Natural killer cell (primary cell): ENCODE measurements at regions not wholly inside any gene's neighbourhood (a gene's known extent, or its start where the extent isn't known, plus 50 kb on each side); places are given as distances from the start of the nearest gene placed in this dataset.

ENCODE experiments used
- ATAC-seq, 3 donors: fragments of 150-1000 bp in 2 of 3; fragments of 200-7000 bp in 1 of 3; cut with Tn5 transposase; 1 replicate in 1 of 3; 2 replicates in 2 of 3; pipeline ENCODE4 v1.10.0; 2021; ENCODE audit warnings: mild to moderate bottlenecking in 2 of 3, moderate library complexity in 2 of 3
- DNase-seq, 2 donors: peaks; one replicate each; pipeline versions ENCODE4 v3.0.0 to v3.0.0-alpha.2; 2013 to 2021; ENCODE audit warnings: mixed read lengths in 1 of 2
- H3K27ac ChIP-seq: one replicate; pipeline ENCODE4 v1.5.1; 2013; ENCODE audit warnings: mild to moderate bottlenecking, low read length
- H3K27me3 ChIP-seq: one replicate; pipeline ENCODE4 v1.6.1; 2013; ENCODE audit warnings: low read length; ENCODE audit not compliant: control insufficient read depth, insufficient read depth
- H3K36me3 ChIP-seq: one replicate; pipeline ENCODE4 v1.6.1; 2013; ENCODE audit warnings: low read length; ENCODE audit not compliant: control insufficient read depth, insufficient read depth
- H3K4me1 ChIP-seq: one replicate; pipeline ENCODE4 v1.6.1; 2013; ENCODE audit warnings: low read length; ENCODE audit not compliant: control insufficient read depth, insufficient read depth
- H3K4me3 ChIP-seq: one replicate; pipeline ENCODE4 v1.5.1; 2013; ENCODE audit warnings: low read length
- H3K9me3 ChIP-seq: one replicate; pipeline ENCODE4 v1.6.1; 2013; ENCODE audit warnings: low read length; ENCODE audit not compliant: control insufficient read depth, insufficient read depth
- H3K27ac Mint-ChIP-seq, 2 donors: one replicate each; pipeline ENCODE4 v1.8.0; 2022; ENCODE audit warnings: mild to moderate bottlenecking in 2 of 2, mixed read lengths in 2 of 2, moderate library complexity in 1 of 2
- H3K27me3 Mint-ChIP-seq, 2 donors: one replicate each; pipeline ENCODE4 v1.8.0; 2022; ENCODE audit warnings: low read depth in 2 of 2, mixed read lengths in 2 of 2
- H3K36me3 Mint-ChIP-seq: one replicate; pipeline ENCODE4 v1.8.0; 2022; ENCODE audit warnings: mixed read lengths
- H3K4me1 Mint-ChIP-seq, 2 donors: one replicate each; pipeline ENCODE4 v1.8.0; 2022; ENCODE audit warnings: mixed read lengths in 2 of 2
- H3K4me3 Mint-ChIP-seq: one replicate; pipeline ENCODE4 v1.8.0; 2022; ENCODE audit warnings: mild to moderate bottlenecking, moderate library complexity, mixed read lengths
- H3K9me3 Mint-ChIP-seq, 2 donors: one replicate each; pipeline ENCODE4 v1.8.0; 2022; ENCODE audit warnings: mixed read lengths in 2 of 2
- WGBS: methylation state at CpG from one replicate; pipeline ENCODE4 v1.1.7; 2013; ENCODE audit warnings: missing lambda C conversion rate; ENCODE audit not compliant: insufficient coverage; 5-methylcytosine and 5-hydroxymethylcytosine counted together
- intact Hi-C: fragments of 100-400 bp; cut with micrococcal nuclease; formaldehyde crosslinking; loops from one replicate; pipeline ENCODE4 v1.14.2; 2022
- TF ChIP-seq, protein P1 (sequence below): fragments of 200-600 bp; IDR thresholded peaks from one replicate; pipeline ENCODE4 v1.8.0; 2022; ENCODE audit warnings: antibody characterized with exemption

DNA sequence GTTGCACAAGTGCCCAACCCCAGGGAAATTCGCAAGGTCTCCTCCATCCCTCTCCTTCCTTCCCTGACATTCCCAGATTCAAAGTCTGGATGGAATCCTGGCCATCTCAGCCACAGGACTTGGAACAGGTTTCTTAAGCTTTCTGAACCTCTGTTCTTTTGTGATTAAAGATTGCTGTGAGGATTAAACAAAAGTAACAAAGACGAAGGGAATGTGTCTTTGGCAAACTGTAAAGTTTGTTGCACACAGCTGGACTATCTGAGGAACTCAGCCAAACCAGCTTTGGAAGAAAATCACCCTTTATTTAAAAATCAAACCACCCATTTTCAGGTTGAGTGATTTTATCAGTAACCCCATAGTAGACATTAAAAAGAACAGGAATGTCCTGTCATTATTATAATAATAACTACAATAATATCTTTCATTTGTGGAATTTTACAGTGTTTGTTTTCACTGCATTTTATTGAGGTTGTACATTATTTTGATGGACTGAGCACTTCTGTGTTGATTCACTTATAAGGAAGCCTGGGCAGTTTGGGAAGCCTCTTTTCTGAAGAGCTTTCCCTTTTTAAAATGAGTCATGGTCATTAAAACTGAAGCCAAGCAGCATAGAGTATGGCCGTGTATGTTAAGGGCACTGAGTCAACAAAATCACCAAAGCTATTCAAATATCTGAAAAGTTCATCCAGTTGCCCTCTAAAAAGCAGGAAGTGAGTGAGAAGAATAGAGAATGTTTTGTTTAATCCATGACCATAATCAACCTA, 310.2 kb downstream of the AGTPBP1 start:
- Histone ChIP-seq H3K4me1 (peaks cover 10% of the 10 kb centered on the region), H3K27me3 (peaks cover 2% of the 10 kb centered on the region), H3K27ac (no peak overlapping the region), H3K36me3 (no peaks in the 10 kb centered on the region), H3K9me3 (no peaks in the 10 kb centered on the region), H3K4me3 (no peak overlapping the region)
- Mint-ChIP-seq H3K36me3 (no peaks in the 10 kb centered on the region), H3K27me3 (peaks cover 36 to 54% of the 10 kb centered on the region in 2 donors), H3K9me3 (no peaks in the 10 kb centered on the region), H3K4me3 (no peak overlapping the region), H3K27ac (no peak overlapping the region), H3K4me1 (no peaks in the 10 kb centered on the region)
- no peak for DNase-seq
- TF ChIP-seq, protein P1, sequence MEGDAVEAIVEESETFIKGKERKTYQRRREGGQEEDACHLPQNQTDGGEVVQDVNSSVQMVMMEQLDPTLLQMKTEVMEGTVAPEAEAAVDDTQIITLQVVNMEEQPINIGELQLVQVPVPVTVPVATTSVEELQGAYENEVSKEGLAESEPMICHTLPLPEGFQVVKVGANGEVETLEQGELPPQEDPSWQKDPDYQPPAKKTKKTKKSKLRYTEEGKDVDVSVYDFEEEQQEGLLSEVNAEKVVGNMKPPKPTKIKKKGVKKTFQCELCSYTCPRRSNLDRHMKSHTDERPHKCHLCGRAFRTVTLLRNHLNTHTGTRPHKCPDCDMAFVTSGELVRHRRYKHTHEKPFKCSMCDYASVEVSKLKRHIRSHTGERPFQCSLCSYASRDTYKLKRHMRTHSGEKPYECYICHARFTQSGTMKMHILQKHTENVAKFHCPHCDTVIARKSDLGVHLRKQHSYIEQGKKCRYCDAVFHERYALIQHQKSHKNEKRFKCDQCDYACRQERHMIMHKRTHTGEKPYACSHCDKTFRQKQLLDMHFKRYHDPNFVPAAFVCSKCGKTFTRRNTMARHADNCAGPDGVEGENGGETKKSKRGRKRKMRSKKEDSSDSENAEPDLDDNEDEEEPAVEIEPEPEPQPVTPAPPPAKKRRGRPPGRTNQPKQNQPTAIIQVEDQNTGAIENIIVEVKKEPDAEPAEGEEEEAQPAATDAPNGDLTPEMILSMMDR, result no peak
- 81% methylated on average over 2 of the region's 3 CpGs for WGBS
- ATAC-seq, result no peak
- intact Hi-C loops, result no loop called here

DNA sequence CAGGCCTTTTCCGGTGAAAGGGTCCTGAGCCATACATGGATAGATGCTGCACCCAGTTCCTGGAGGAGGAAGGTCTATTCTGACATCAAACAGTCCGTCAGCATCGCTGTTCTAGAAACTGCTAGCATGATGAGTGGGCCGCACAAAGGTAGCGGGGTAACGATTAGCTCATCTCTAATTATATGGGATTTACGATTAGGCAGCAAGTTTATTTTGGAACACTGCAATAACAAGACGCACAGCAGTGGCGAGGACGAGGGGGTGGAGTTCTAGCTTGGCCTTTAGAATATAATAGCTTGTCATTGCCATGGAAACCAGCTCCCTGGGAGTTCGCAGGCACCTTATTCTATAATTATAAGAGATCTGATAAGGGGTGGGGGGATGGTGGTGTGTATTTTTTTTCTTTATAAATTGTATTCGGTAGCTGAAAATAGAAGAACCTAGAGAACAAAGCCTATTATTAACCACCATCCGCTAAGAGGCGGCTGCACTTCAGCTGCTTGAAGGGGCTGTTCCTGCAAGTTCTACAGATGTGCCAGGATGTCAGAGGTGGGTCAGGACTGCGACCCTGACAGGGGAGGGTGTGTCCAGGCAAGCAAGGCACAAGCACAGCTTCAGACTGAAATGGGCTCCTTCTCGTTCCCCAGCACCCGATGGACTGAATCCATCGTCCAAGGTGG, 311.0 kb downstream of the AGTPBP1 start:
- DNase-seq, result no peak
- Mint-ChIP-seq H3K27me3 (peaks cover 33 to 53% of the 10 kb centered on the region in 2 donors), H3K27ac (no peak overlapping the region)

DNA sequence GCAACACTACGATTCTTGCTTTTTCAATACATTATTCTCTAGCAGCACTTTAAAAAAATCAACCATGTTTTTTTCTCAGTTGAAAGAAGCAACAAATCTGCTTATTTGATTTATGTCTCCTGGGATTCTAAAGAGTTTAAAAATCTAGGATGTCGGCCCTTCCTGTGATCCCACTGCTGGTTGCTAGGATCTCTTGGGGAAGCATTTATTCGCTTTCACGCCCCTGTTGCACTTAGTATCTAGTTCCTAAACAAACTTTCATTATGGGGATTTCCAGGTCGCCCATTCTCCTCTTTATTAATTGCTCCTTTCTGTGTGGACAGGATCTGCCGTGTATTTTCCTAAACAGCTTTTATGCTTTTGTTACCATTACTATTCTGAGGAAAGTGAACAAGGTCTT, 313.5 kb downstream of the AGTPBP1 start:
- no peaks in the 10 kb centered on the region for H3K9me3 Mint-ChIP-seq
- Histone ChIP-seq H3K4me3 (no peak overlapping the region), H3K4me1 (peaks cover 2% of the 10 kb centered on the region), H3K36me3 (no peaks in the 10 kb centered on the region), H3K9me3 (no peaks in the 10 kb centered on the region), H3K27me3 (peaks cover 4% of the 10 kb centered on the region), H3K27ac (no peak overlapping the region)
- H3K27me3 Mint-ChIP-seq, result peaks cover 24 to 42% of the 10 kb centered on the region in 2 donors
- H3K36me3 Mint-ChIP-seq, result no peaks in the 10 kb centered on the region
- H3K27ac Mint-ChIP-seq, result no peak overlapping the region
- DNase-seq, result no peak
- H3K4me1 Mint-ChIP-seq, result peaks cover 5% of the 10 kb centered on the region in 2 donors
- WGBS, result 80% methylated on average over 5 of the region's 6 CpGs
- H3K4me3 Mint-ChIP-seq, result no peak overlapping the region
- no peak for ATAC-seq
- TF ChIP-seq, protein P1, result no peak
- intact Hi-C loops, result loop anchor here (10.0 kb wide), 1 partner anchor 187 kb away; no protein-coding TSS in a partner anchor

More for the DNA sequence above, 311.0 kb downstream of the AGTPBP1 start:
- Histone ChIP-seq H3K27me3 (peaks cover 4% of the 10 kb centered on the region), H3K4me3 (no peak overlapping the region), H3K9me3 (no peaks in the 10 kb centered on the region), H3K4me1 (peaks cover 10% of the 10 kb centered on the region), H3K36me3 (no peaks in the 10 kb centered on the region), H3K27ac (no peak overlapping the region)
- intact Hi-C loops, result no loop called here
- 92% methylated on average over 16 of the region's 18 CpGs for WGBS
- H3K4me1 Mint-ChIP-seq, result no peaks in the 10 kb centered on the region
- no peak for ATAC-seq
- H3K36me3 Mint-ChIP-seq, result no peaks in the 10 kb centered on the region
- TF ChIP-seq, protein P1, result no peak
- H3K4me3 Mint-ChIP-seq, result no peak overlapping the region
- no peaks in the 10 kb centered on the region for H3K9me3 Mint-ChIP-seq
